Neural crest cell (in vitro differentiated cells): ENCODE measurements at regions not wholly inside any gene's neighbourhood (a gene's known extent, or its start where the extent isn't known, plus 50 kb on each side); places are given as distances from the start of the nearest gene placed in this dataset.

Experiments
- DNase-seq: peaks from one replicate; pipeline ENCODE4 v3.0.0; 2021; ENCODE audit warnings: low read depth, mixed read lengths, low spot score
- H3K27ac Mint-ChIP-seq: one replicate; pipeline ENCODE4 v1.8.0; 2021; ENCODE audit warnings: mild to moderate bottlenecking, mixed read lengths; ENCODE audit not compliant: unreplicated experiment
- H3K27me3 Mint-ChIP-seq: 2 replicates; pipeline ENCODE4 v1.8.0; 2021; ENCODE audit warnings: low read depth, mild to moderate bottlenecking, mixed read lengths
- H3K36me3 Mint-ChIP-seq: 2 replicates; pipeline ENCODE4 v1.8.0; 2021; ENCODE audit warnings: low read depth, mild to moderate bottlenecking, mixed read lengths
- H3K4me1 Mint-ChIP-seq: 2 replicates; pipeline ENCODE4 v1.8.0; 2021; ENCODE audit warnings: mixed read lengths
- H3K4me3 Mint-ChIP-seq: one replicate; pipeline ENCODE4 v1.8.0; 2021; ENCODE audit warnings: mild to moderate bottlenecking, mixed read lengths
- H3K9me3 Mint-ChIP-seq: 2 replicates; pipeline ENCODE4 v1.8.0; 2021; ENCODE audit warnings: mixed read lengths
- CTCF ChIP-seq: fragments of 200-600 bp; sonication (generic); conservative IDR thresholded peaks from 2 replicates; pipeline ENCODE4 v1.5.0; 2021; ENCODE audit warnings: antibody characterized with exemption, mild to moderate bottlenecking

- TF ChIP-seq CTCF = no peak
- Mint-ChIP-seq H3K27me3 (peaks cover 45% of the 10 kb centered on the region), H3K36me3 (no peaks in the 10 kb centered on the region), H3K4me1 (peaks cover 1% of the 10 kb centered on the region), H3K4me3 (no peak overlapping the region), H3K9me3 (no peaks in the 10 kb centered on the region), H3K27ac (no peak overlapping the region)
- DNase-seq = no peak
These were observed 69.5 kb upstream of the IGSF21 start for GRCh38 chr1:18038051-18038450.

GRCh38 chr1:18039102-18039501, 68.5 kb upstream of the IGSF21 start:
- DNase-seq = no peak
- H3K9me3 Mint-ChIP-seq = no peaks in the 10 kb centered on the region
- no peaks in the 10 kb centered on the region for H3K4me1 Mint-ChIP-seq
- H3K4me3 Mint-ChIP-seq = no peak overlapping the region
- TF ChIP-seq CTCF = no peak
- peaks cover 44% of the 10 kb centered on the region for H3K27me3 Mint-ChIP-seq
- H3K36me3 Mint-ChIP-seq = no peaks in the 10 kb centered on the region
- no peak overlapping the region for H3K27ac Mint-ChIP-seq

GRCh38 chr1:18041102-18041501, 66.5 kb upstream of the IGSF21 start:
- H3K4me3 Mint-ChIP-seq = no peak overlapping the region
- no peaks in the 10 kb centered on the region for H3K9me3 Mint-ChIP-seq
- TF ChIP-seq CTCF = no peak
- H3K27me3 Mint-ChIP-seq = peaks cover 36% of the 10 kb centered on the region
- no peak overlapping the region for H3K27ac Mint-ChIP-seq
- no peaks in the 10 kb centered on the region for H3K36me3 Mint-ChIP-seq
- DNase-seq = no peak
- H3K4me1 Mint-ChIP-seq = no peaks in the 10 kb centered on the region

- DNase-seq = no peak
- Mint-ChIP-seq H3K4me1 (no peaks in the 10 kb centered on the region), H3K4me3 (no peak overlapping the region), H3K9me3 (no peaks in the 10 kb centered on the region), H3K36me3 (no peaks in the 10 kb centered on the region), H3K27me3 (peaks cover 38% of the 10 kb centered on the region), H3K27ac (no peak overlapping the region)
- TF ChIP-seq CTCF = no peak
These were observed 65.8 kb upstream of the IGSF21 start for GRCh38 chr1:18041685-18042355.

DNA sequence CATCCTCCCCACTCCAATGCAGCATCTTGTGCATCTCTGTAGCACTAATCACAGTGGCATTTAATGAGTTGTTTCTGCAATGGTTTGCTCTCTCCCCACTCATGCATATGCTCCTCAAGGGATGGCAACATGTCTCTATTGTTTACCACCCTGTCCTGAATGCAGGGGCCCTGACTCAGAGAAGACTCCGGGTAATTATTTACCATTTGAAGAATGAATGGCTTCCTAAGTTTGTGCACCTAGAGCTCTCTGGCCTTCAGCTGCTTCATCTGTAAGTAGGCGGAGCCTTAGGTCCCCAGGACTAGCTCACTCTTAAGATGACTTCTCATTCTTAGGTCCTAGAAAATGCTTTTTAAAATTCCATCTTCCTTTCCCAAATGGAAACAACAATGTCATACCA, 63.7 kb upstream of the IGSF21 start:
- peaks cover 32% of the 10 kb centered on the region for H3K27me3 Mint-ChIP-seq
- H3K4me1 Mint-ChIP-seq = no peaks in the 10 kb centered on the region
- TF ChIP-seq CTCF = no peak
- H3K9me3 Mint-ChIP-seq = no peaks in the 10 kb centered on the region
- H3K36me3 Mint-ChIP-seq = peaks cover under 1% of the 10 kb centered on the region
- H3K4me3 Mint-ChIP-seq = no peak overlapping the region
- no peak for DNase-seq
- H3K27ac Mint-ChIP-seq = no peak overlapping the region
